IMR-90 (cell line): ENCODE measurements at regions not wholly inside any gene's neighbourhood (a gene's known extent, or its start where the extent isn't known, plus 50 kb on each side); places are given as distances from the start of the nearest gene placed in this dataset.

Experiments
- ATAC-seq: fragments of 200-7000 bp; cut with Tn5 transposase; 2 replicates; pipeline ENCODE4 v1.9.1; 2020; ENCODE audit warnings: low read depth, mild to moderate bottlenecking, moderate library complexity
- BruUV-seq: library from RNA; stranded (reverse); fragments of 400-500 nt; replicated peaks from 2 replicates; lab custom pipeline; 2021; lab: Mats Ljungman, UMichigan
- CTCF ChIA-PET: fragments of 300-600 bp; formaldehyde crosslinking; extraction: SDS; loops from one replicate; lab custom pipeline; 2021; ENCODE audit warnings: antibody characterized with exemption; lab: Yijun Ruan, JAX
- POLR2A ChIA-PET: fragments of 300-600 bp; sonication (Branson Sonifier 250); formaldehyde crosslinking; loops from one replicate; lab custom pipeline; 2022; ENCODE audit warnings: antibody characterized with exemption; ENCODE audit not compliant: unreplicated experiment; lab: Charles Lee
- DNase-seq: peaks from one replicate; pipeline ENCODE4 v3.0.0; 2013
- H2AFZ ChIP-seq: replicated peaks from 2 replicates; pipeline ENCODE3; 2013; ENCODE audit warnings: low read length, mild to moderate bottlenecking; ENCODE audit not compliant: poor library complexity
- H2AK5ac ChIP-seq: 2 replicates; pipeline ENCODE4 v1.6.1; 2013; ENCODE audit warnings: low read depth, low read length, inconsistent platforms
- H2AK9ac ChIP-seq: replicated peaks from 2 replicates; pipeline ENCODE3; 2013; ENCODE audit warnings: mild to moderate bottlenecking, low read depth, low read length, moderate library complexity; ENCODE audit not compliant: poor library complexity
- H2BK120ac ChIP-seq: 2 replicates; pipeline ENCODE4 v1.6.1; 2013; ENCODE audit warnings: low read depth, low read length, inconsistent platforms
- H2BK15ac ChIP-seq: 3 replicates; pipeline ENCODE4 v1.6.1; 2013; ENCODE audit warnings: low read depth, low read length, inconsistent platforms
- H2BK20ac ChIP-seq: 2 replicates; pipeline ENCODE4 v1.6.1; 2013; ENCODE audit warnings: low read depth, mild to moderate bottlenecking, inconsistent platforms, low read length, moderate library complexity
- H2BK5ac ChIP-seq: 2 replicates; pipeline ENCODE4 v1.6.1; 2013; ENCODE audit warnings: mild to moderate bottlenecking, low read depth, low read length, inconsistent platforms; ENCODE audit not compliant: poor library complexity, severe bottlenecking
- H3K14ac ChIP-seq: replicated peaks from 2 replicates; pipeline ENCODE4 v1.6.1; 2013; ENCODE audit warnings: low read depth, low read length, inconsistent platforms
- H3K18ac ChIP-seq: 2 replicates; pipeline ENCODE4 v1.6.1; 2013; ENCODE audit warnings: low read depth, low read length, control low read depth
- H3K23ac ChIP-seq: 2 replicates; pipeline ENCODE4 v1.6.1; 2013; ENCODE audit warnings: low read depth, low read length, inconsistent platforms
- H3K27ac ChIP-seq: 2 replicates; pipeline ENCODE4 v1.5.1; 2013; ENCODE audit warnings: mild to moderate bottlenecking, control low read depth, low read length; ENCODE audit not compliant: insufficient read depth
- H3K27me3 ChIP-seq: 2 replicates; pipeline ENCODE4 v1.6.1; 2013; ENCODE audit warnings: low read length; ENCODE audit not compliant: control insufficient read depth, insufficient read depth
- H3K36me3 ChIP-seq: 2 replicates; pipeline ENCODE4 v1.6.1; 2013; ENCODE audit warnings: low read length, mixed read lengths; ENCODE audit not compliant: control insufficient read depth, insufficient read depth
- H3K4ac ChIP-seq: 2 replicates; pipeline ENCODE4 v1.6.1; 2013; ENCODE audit warnings: low read depth, low read length, inconsistent platforms
- H3K4me1 ChIP-seq: 2 replicates; pipeline ENCODE4 v1.6.1; 2013; ENCODE audit warnings: low read length, mixed read lengths; ENCODE audit not compliant: control insufficient read depth, insufficient read depth
- H3K4me2 ChIP-seq: 2 replicates; pipeline ENCODE4 v1.6.1; 2013; ENCODE audit warnings: low read depth, mild to moderate bottlenecking, control low read depth, low read length, moderate library complexity
- H3K4me3 ChIP-seq: 2 replicates; pipeline ENCODE4 v1.5.1; 2013; ENCODE audit warnings: low read depth, mild to moderate bottlenecking, control low read depth, low read length, moderate library complexity; ENCODE audit not compliant: insufficient read depth
- H3K56ac ChIP-seq: 2 replicates; pipeline ENCODE4 v1.6.1; 2013; ENCODE audit warnings: low read length, inconsistent platforms; ENCODE audit not compliant: insufficient read depth; ENCODE audit errors: extremely low read depth
- H3K79me1 ChIP-seq, 2 experiments: 2 replicates each; pipeline ENCODE4 v1.6.1; 2013; ENCODE audit warnings: low read length in 2 of 2, inconsistent platforms in 1 of 2, low read depth in 1 of 2
- H3K9ac ChIP-seq: 2 replicates; pipeline ENCODE4 v1.6.1; 2013; ENCODE audit warnings: low read depth, low read length, control low read depth
- H3K9me1 ChIP-seq: 2 replicates; pipeline ENCODE4 v1.6.1; 2013; ENCODE audit warnings: low read length, inconsistent platforms; ENCODE audit not compliant: insufficient read depth
- H3K9me3 ChIP-seq: 2 replicates; pipeline ENCODE4 v1.6.1; 2013; ENCODE audit warnings: low read length; ENCODE audit not compliant: control insufficient read depth, insufficient read depth
- H4K20me1 ChIP-seq: 2 replicates; pipeline ENCODE4 v1.6.1; 2013; ENCODE audit warnings: low read length, inconsistent platforms; ENCODE audit not compliant: insufficient read depth
- H4K5ac ChIP-seq: 2 replicates; pipeline ENCODE4 v1.6.1; 2013; ENCODE audit warnings: mild to moderate bottlenecking, low read depth, low read length, control low read depth
- H4K8ac ChIP-seq, 2 experiments: 2 replicates each; pipeline ENCODE4 v1.6.1; 2013; ENCODE audit warnings: low read depth in 2 of 2, low read length in 2 of 2, control low read depth in 1 of 2, inconsistent platforms in 1 of 2
- H4K91ac ChIP-seq: 2 replicates; pipeline ENCODE4 v1.6.1; 2013; ENCODE audit warnings: low read depth, low read length, inconsistent platforms; ENCODE audit not compliant: insufficient read depth
- CEBPB ChIP-seq: IDR thresholded peaks from 2 replicates; pipeline ENCODE4 v1.6.1; 2012; ENCODE audit warnings: low read depth, low read length, improper control_type of control experiment
- MAFK ChIP-seq: IDR thresholded peaks from 2 replicates; pipeline ENCODE4 v1.6.1; 2012; ENCODE audit warnings: low read depth, low read length, improper control_type of control experiment
- MAZ ChIP-seq: IDR thresholded peaks from 2 replicates; pipeline ENCODE4 v1.6.1; 2012; ENCODE audit warnings: low read depth, mild to moderate bottlenecking, low read length, improper control_type of control experiment, moderate library complexity, borderline replicate concordance
- MXI1 ChIP-seq: IDR thresholded peaks from 2 replicates; pipeline ENCODE4 v1.6.1; 2012; ENCODE audit warnings: low read depth, mild to moderate bottlenecking, low read length, moderate library complexity, borderline replicate concordance
- POLR2A ChIP-seq: IDR thresholded peaks from 2 replicates; pipeline ENCODE4 v1.6.1; 2012; ENCODE audit warnings: mild to moderate bottlenecking, low read depth, low read length
- RAD21 ChIP-seq: IDR thresholded peaks from 2 replicates; pipeline ENCODE4 v1.6.1; 2012; ENCODE audit warnings: low read length, improper control_type of control experiment
- WGBS, 2 experiments: methylation state at CpG; one replicate each; pipeline versions ENCODE4 v1.1.5 to v1.1.7; 2013; ENCODE audit warnings: missing lambda C conversion rate in 2 of 2; ENCODE audit not compliant: insufficient read length in 1 of 2; ENCODE audit errors: extremely low coverage in 2 of 2; 5-methylcytosine and 5-hydroxymethylcytosine counted together
- dilution Hi-C: fragments of 300-500 bp; cut with HindIII; formaldehyde crosslinking; loops from one replicate; pipeline ENCODE4 v1.14.3; 2018; ENCODE audit warnings: low sequenced_read_pairs; ENCODE audit not compliant: unreplicated experiment
- in situ Hi-C: fragments of 300-500 bp; cut with MboI; formaldehyde crosslinking; loops from 3 replicates; pipeline ENCODE4 v1.14.3; 2019; ENCODE audit warnings: low sequenced_read_pairs, inconsistent platforms, mixed read lengths
- intact Hi-C: fragments of 100-400 bp; cut with micrococcal nuclease; formaldehyde crosslinking; loops from 2 replicates; pipeline ENCODE4 v1.10.0; 2022
- TF ChIP-seq, protein P1 (sequence below): fragments of 150-350 bp; IDR thresholded peaks from 2 replicates; pipeline ENCODE4 v1.6.1; 2016; ENCODE audit warnings: low read depth, mild to moderate bottlenecking, low read length, moderate library complexity, borderline replicate concordance

DNA sequence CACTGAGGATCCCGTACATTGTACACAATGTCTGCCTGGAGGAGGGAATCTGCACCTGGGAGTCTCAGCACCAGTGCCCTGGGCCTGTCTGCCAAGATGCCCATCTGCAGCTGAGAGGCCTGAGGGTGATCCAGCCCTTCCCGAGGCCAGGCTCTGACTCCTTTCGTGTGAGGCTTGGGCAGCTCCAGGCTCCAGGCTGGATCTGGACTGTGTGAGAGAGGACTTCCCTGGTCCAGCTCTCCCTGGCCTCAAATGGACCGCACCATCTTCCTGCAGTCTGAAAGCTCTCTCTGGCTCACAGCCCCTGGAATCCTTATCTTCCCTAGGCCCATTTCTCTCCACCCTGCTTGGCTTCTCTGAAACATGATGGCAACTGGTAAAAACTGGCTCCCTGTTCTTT, 324.6 kb downstream of the DYSF start:
- in situ Hi-C loops = loop anchor here (25.0 kb wide), 1 partner anchor 959 kb away; no protein-coding TSS in a partner anchor
- no peak for ATAC-seq
- H3K79me1 ChIP-seq = no peaks in the 10 kb centered on the region
- no peak overlapping the region for H2AFZ ChIP-seq
- H4K20me1 ChIP-seq = no peaks in the 10 kb centered on the region
- H2AK9ac ChIP-seq = no peak overlapping the region
- H3K9me1 ChIP-seq = 0 out of 2 replicates have a peak, but pooled peaks cover 4% of the 10 kb centered on the region
- no peak overlapping the region for H3K4ac ChIP-seq
- no peak for DNase-seq
- no peak for TF ChIP-seq RAD21
- no peak for TF ChIP-seq MAFK
- TF ChIP-seq POLR2A = no peak
- TF ChIP-seq MAZ = no peak
- TF ChIP-seq, protein P1, sequence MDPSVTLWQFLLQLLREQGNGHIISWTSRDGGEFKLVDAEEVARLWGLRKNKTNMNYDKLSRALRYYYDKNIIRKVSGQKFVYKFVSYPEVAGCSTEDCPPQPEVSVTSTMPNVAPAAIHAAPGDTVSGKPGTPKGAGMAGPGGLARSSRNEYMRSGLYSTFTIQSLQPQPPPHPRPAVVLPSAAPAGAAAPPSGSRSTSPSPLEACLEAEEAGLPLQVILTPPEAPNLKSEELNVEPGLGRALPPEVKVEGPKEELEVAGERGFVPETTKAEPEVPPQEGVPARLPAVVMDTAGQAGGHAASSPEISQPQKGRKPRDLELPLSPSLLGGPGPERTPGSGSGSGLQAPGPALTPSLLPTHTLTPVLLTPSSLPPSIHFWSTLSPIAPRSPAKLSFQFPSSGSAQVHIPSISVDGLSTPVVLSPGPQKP = no peak
- TF ChIP-seq MXI1 = no peak
- no peak for TF ChIP-seq CEBPB
- no peak overlapping the region for H3K9ac ChIP-seq
- H2BK120ac ChIP-seq = no peak overlapping the region
- no peak overlapping the region for H3K14ac ChIP-seq
- H3K9me3 ChIP-seq = no peaks in the 10 kb centered on the region
- intact Hi-C loops = no loop called here
- H3K4me2 ChIP-seq = no peak overlapping the region
- H3K4me1 ChIP-seq = peaks cover 7% of the 10 kb centered on the region
- no peak overlapping the region for H4K8ac ChIP-seq
- peaks cover 18% of the 10 kb centered on the region for H3K27me3 ChIP-seq
- no peak overlapping the region for H4K91ac ChIP-seq
- H3K18ac ChIP-seq = no peak overlapping the region
- no CpG with 5 or more reads among the region's 4 CpGs for WGBS, 2 experiments
- dilution Hi-C loops = no loop called here
- H2BK5ac ChIP-seq = no peak overlapping the region
- H2BK20ac ChIP-seq = no peak overlapping the region
- H2BK15ac ChIP-seq = no peak overlapping the region
- no peak overlapping the region for H4K5ac ChIP-seq
- H3K27ac ChIP-seq = no peak overlapping the region
- no peak overlapping the region for H3K4me3 ChIP-seq
- no peak overlapping the region for H3K56ac ChIP-seq
- H2AK5ac ChIP-seq = no peak overlapping the region
- ChIA-PET CTCF (interaction anchor here (1.3 kb wide), 1 partner anchor 12 kb away, joined by 5 read pairs; no protein-coding TSS in a partner anchor), POLR2A (no interaction called here)
- no peak overlapping the region for H3K23ac ChIP-seq
- BruUV-seq = no TSS peak
- H3K36me3 ChIP-seq = no peaks in the 10 kb centered on the region
